ENCODE measurements at regions not wholly inside any gene's neighbourhood (a gene's known extent, or its start where the extent isn't known, plus 50 kb on each side); places are given as distances from the start of the nearest gene placed in this dataset.

- TF ChIP-seq CTCF (conservative IDR thresholded peaks at IDR 0.05): no peak
- DNase-seq: no peak
- no CpG with 5 or more reads among the region's 8 CpGs for WGBS (ENCODE audit: extremely low coverage, insufficient read length, low lambda C conversion rate)
Measured at GRCh38 chr3:74469713-74470112, 144.7 kb downstream of the CNTN3 start.

More at GRCh38 chr3:74469713-74470112, 144.7 kb downstream of the CNTN3 start:
- Histone ChIP-seq H3K4me2 (ENCODE audit: insufficient read depth, insufficient read length, low read length) (no peak overlapping the region), H2AFZ (ENCODE audit: low read length) (no peak overlapping the region), H4K20me1 (ENCODE audit: control insufficient read depth, insufficient read depth, insufficient read length) (no peaks in the 10 kb centered on the region), H3T11ph (ENCODE audit: low read length) (no peak overlapping the region), H3K23ac (ENCODE audit: insufficient read length, low read depth, low read length) (no peak overlapping the region), H3K9ac (ENCODE audit: extremely low read depth, insufficient read length, low read length) (no peak overlapping the region), H3K27me3 (ENCODE audit: insufficient read depth, low read length) (no peaks in the 10 kb centered on the region), H3K79me2 (ENCODE audit: insufficient read depth, low read length) (no peaks in the 10 kb centered on the region), H2BK120ac (ENCODE audit: low read depth, low read length, poor library complexity, severe bottlenecking) (no peak overlapping the region), H2BK5ac (ENCODE audit: insufficient read length, low read length) (no peak overlapping the region), H4K91ac (ENCODE audit: insufficient read length, low read depth, low read length) (no peak overlapping the region), H2BK12ac (ENCODE audit: insufficient read length, low read depth, low read length) (no peak overlapping the region), H4K8ac (replicated peaks; ENCODE audit: insufficient read length, low read depth, low read length) (no peak overlapping the region), H3K4ac (ENCODE audit: low read depth, low read length) (no peak overlapping the region), H2BK20ac (ENCODE audit: low read depth, low read length, poor library complexity, severe bottlenecking) (no peak overlapping the region), H2AK5ac (ENCODE audit: insufficient read length, low read length) (no peak overlapping the region), H3K23me2 (ENCODE audit: insufficient read length, low read depth, low read length, poor library complexity, severe bottlenecking) (no peaks in the 10 kb centered on the region), H3K18ac (ENCODE audit: insufficient read length, low read depth, low read length) (no peak overlapping the region), H3K14ac (ENCODE audit: insufficient read depth, low read length) (no peak overlapping the region), H3K56ac (ENCODE audit: insufficient read length, low read depth, low read length) (no peak overlapping the region), H3K4me1 (ENCODE audit: insufficient read depth, low read length) (no peaks in the 10 kb centered on the region), H2BK15ac (ENCODE audit: low read depth, low read length) (no peak overlapping the region), H3K27ac (ENCODE audit: insufficient read length, low read depth, low read length) (no peak overlapping the region), H3K9me3 (ENCODE audit: control insufficient read depth, low read depth, low read length) (no peaks in the 10 kb centered on the region), H4K5ac (ENCODE audit: insufficient read length, low read depth, low read length) (no peak overlapping the region), H3K79me1 (ENCODE audit: insufficient read depth, low read depth, low read length, poor library complexity, severe bottlenecking) (no peaks in the 10 kb centered on the region)
- Mint-ChIP-seq H3K36me3 (ENCODE audit: insufficient read depth in 1 of 3, low read depth in 3 of 3) (no peaks in the 10 kb centered on the region), H3K4me3 (no peak overlapping the region), H3K4me1 (no peaks in the 10 kb centered on the region), H3K9me3 (no peaks in the 10 kb centered on the region), H3K27me3 (ENCODE audit: low read depth) (no peaks in the 10 kb centered on the region), H3K27ac (no peak overlapping the region)

Data from H9 (cell line).